IMR-90 (cell line): ENCODE measurements at regions not wholly inside any gene's neighbourhood (a gene's known extent, or its start where the extent isn't known, plus 50 kb on each side); places are given as distances from the start of the nearest gene placed in this dataset.
"Not testable (repeated sequence)": the region's sequence is repeated elsewhere in the genome, so short reads cannot be mapped to it uniquely, and the experiment has no call there.

Source experiments
- ATAC-seq: fragments of 200-7000 bp; cut with Tn5 transposase; 2 replicates; pipeline ENCODE4 v1.9.1; 2020; ENCODE audit warnings: low read depth, mild to moderate bottlenecking, moderate library complexity
- BruUV-seq: library from RNA; stranded (reverse); fragments of 400-500 nt; replicated peaks from 2 replicates; lab custom pipeline; 2021; lab: Mats Ljungman, UMichigan
- CTCF ChIA-PET: fragments of 300-600 bp; formaldehyde crosslinking; extraction: SDS; loops from one replicate; lab custom pipeline; 2021; ENCODE audit warnings: antibody characterized with exemption; lab: Yijun Ruan, JAX
- POLR2A ChIA-PET: fragments of 300-600 bp; sonication (Branson Sonifier 250); formaldehyde crosslinking; loops from one replicate; lab custom pipeline; 2022; ENCODE audit warnings: antibody characterized with exemption; ENCODE audit not compliant: unreplicated experiment; lab: Charles Lee
- DNase-seq: peaks from one replicate; pipeline ENCODE4 v3.0.0; 2013
- H2AFZ ChIP-seq: replicated peaks from 2 replicates; pipeline ENCODE3; 2013; ENCODE audit warnings: low read length, mild to moderate bottlenecking; ENCODE audit not compliant: poor library complexity
- H2AK5ac ChIP-seq: 2 replicates; pipeline ENCODE4 v1.6.1; 2013; ENCODE audit warnings: low read depth, low read length, inconsistent platforms
- H2AK9ac ChIP-seq: replicated peaks from 2 replicates; pipeline ENCODE3; 2013; ENCODE audit warnings: mild to moderate bottlenecking, low read depth, low read length, moderate library complexity; ENCODE audit not compliant: poor library complexity
- H2BK120ac ChIP-seq: 2 replicates; pipeline ENCODE4 v1.6.1; 2013; ENCODE audit warnings: low read depth, low read length, inconsistent platforms
- H2BK15ac ChIP-seq: 3 replicates; pipeline ENCODE4 v1.6.1; 2013; ENCODE audit warnings: low read depth, low read length, inconsistent platforms
- H2BK20ac ChIP-seq: 2 replicates; pipeline ENCODE4 v1.6.1; 2013; ENCODE audit warnings: low read depth, mild to moderate bottlenecking, inconsistent platforms, low read length, moderate library complexity
- H2BK5ac ChIP-seq: 2 replicates; pipeline ENCODE4 v1.6.1; 2013; ENCODE audit warnings: mild to moderate bottlenecking, low read depth, low read length, inconsistent platforms; ENCODE audit not compliant: poor library complexity, severe bottlenecking
- H3K14ac ChIP-seq: replicated peaks from 2 replicates; pipeline ENCODE4 v1.6.1; 2013; ENCODE audit warnings: low read depth, low read length, inconsistent platforms
- H3K18ac ChIP-seq: 2 replicates; pipeline ENCODE4 v1.6.1; 2013; ENCODE audit warnings: low read depth, low read length, control low read depth
- H3K23ac ChIP-seq: 2 replicates; pipeline ENCODE4 v1.6.1; 2013; ENCODE audit warnings: low read depth, low read length, inconsistent platforms
- H3K27ac ChIP-seq: 2 replicates; pipeline ENCODE4 v1.5.1; 2013; ENCODE audit warnings: mild to moderate bottlenecking, control low read depth, low read length; ENCODE audit not compliant: insufficient read depth
- H3K27me3 ChIP-seq: 2 replicates; pipeline ENCODE4 v1.6.1; 2013; ENCODE audit warnings: low read length; ENCODE audit not compliant: control insufficient read depth, insufficient read depth
- H3K36me3 ChIP-seq: 2 replicates; pipeline ENCODE4 v1.6.1; 2013; ENCODE audit warnings: low read length, mixed read lengths; ENCODE audit not compliant: control insufficient read depth, insufficient read depth
- H3K4ac ChIP-seq: 2 replicates; pipeline ENCODE4 v1.6.1; 2013; ENCODE audit warnings: low read depth, low read length, inconsistent platforms
- H3K4me1 ChIP-seq: 2 replicates; pipeline ENCODE4 v1.6.1; 2013; ENCODE audit warnings: low read length, mixed read lengths; ENCODE audit not compliant: control insufficient read depth, insufficient read depth
- H3K4me2 ChIP-seq: 2 replicates; pipeline ENCODE4 v1.6.1; 2013; ENCODE audit warnings: low read depth, mild to moderate bottlenecking, control low read depth, low read length, moderate library complexity
- H3K4me3 ChIP-seq: 2 replicates; pipeline ENCODE4 v1.5.1; 2013; ENCODE audit warnings: low read depth, mild to moderate bottlenecking, control low read depth, low read length, moderate library complexity; ENCODE audit not compliant: insufficient read depth
- H3K56ac ChIP-seq: 2 replicates; pipeline ENCODE4 v1.6.1; 2013; ENCODE audit warnings: low read length, inconsistent platforms; ENCODE audit not compliant: insufficient read depth; ENCODE audit errors: extremely low read depth
- H3K79me1 ChIP-seq, 2 experiments: 2 replicates each; pipeline ENCODE4 v1.6.1; 2013; ENCODE audit warnings: low read length in 2 of 2, inconsistent platforms in 1 of 2, low read depth in 1 of 2
- H3K9ac ChIP-seq: 2 replicates; pipeline ENCODE4 v1.6.1; 2013; ENCODE audit warnings: low read depth, low read length, control low read depth
- H3K9me1 ChIP-seq: 2 replicates; pipeline ENCODE4 v1.6.1; 2013; ENCODE audit warnings: low read length, inconsistent platforms; ENCODE audit not compliant: insufficient read depth
- H3K9me3 ChIP-seq: 2 replicates; pipeline ENCODE4 v1.6.1; 2013; ENCODE audit warnings: low read length; ENCODE audit not compliant: control insufficient read depth, insufficient read depth
- H4K20me1 ChIP-seq: 2 replicates; pipeline ENCODE4 v1.6.1; 2013; ENCODE audit warnings: low read length, inconsistent platforms; ENCODE audit not compliant: insufficient read depth
- H4K5ac ChIP-seq: 2 replicates; pipeline ENCODE4 v1.6.1; 2013; ENCODE audit warnings: mild to moderate bottlenecking, low read depth, low read length, control low read depth
- H4K8ac ChIP-seq, 2 experiments: 2 replicates each; pipeline ENCODE4 v1.6.1; 2013; ENCODE audit warnings: low read depth in 2 of 2, low read length in 2 of 2, control low read depth in 1 of 2, inconsistent platforms in 1 of 2
- H4K91ac ChIP-seq: 2 replicates; pipeline ENCODE4 v1.6.1; 2013; ENCODE audit warnings: low read depth, low read length, inconsistent platforms; ENCODE audit not compliant: insufficient read depth
- CEBPB ChIP-seq: IDR thresholded peaks from 2 replicates; pipeline ENCODE4 v1.6.1; 2012; ENCODE audit warnings: low read depth, low read length, improper control_type of control experiment
- CHD1 ChIP-seq: IDR thresholded peaks from 2 replicates; pipeline ENCODE4 v1.6.1; 2012; ENCODE audit warnings: low read depth, low read length, improper control_type of control experiment
- CTCF ChIP-seq: conservative IDR thresholded peaks from 2 replicates; pipeline ENCODE4 v1.5.1; 2012; ENCODE audit warnings: mild to moderate bottlenecking, low read depth, low read length, improper control_type of control experiment
- ELK1 ChIP-seq: fragments of 150-350 bp; IDR thresholded peaks from 2 replicates; pipeline ENCODE4 v1.6.1; 2016; ENCODE audit warnings: low read depth, mild to moderate bottlenecking, low read length, moderate library complexity, borderline replicate concordance
- POLR2A ChIP-seq: IDR thresholded peaks from 2 replicates; pipeline ENCODE4 v1.6.1; 2012; ENCODE audit warnings: mild to moderate bottlenecking, low read depth, low read length
- RAD21 ChIP-seq: IDR thresholded peaks from 2 replicates; pipeline ENCODE4 v1.6.1; 2012; ENCODE audit warnings: low read length, improper control_type of control experiment
- SMC3 ChIP-seq: fragments of 150-350 bp; IDR thresholded peaks from 2 replicates; pipeline ENCODE4 v1.6.1; 2016; ENCODE audit warnings: low read depth, mild to moderate bottlenecking, antibody characterized with exemption, low read length, moderate library complexity
- WGBS, 2 experiments: methylation state at CpG; one replicate each; pipeline versions ENCODE4 v1.1.5 to v1.1.7; 2013; ENCODE audit warnings: missing lambda C conversion rate in 2 of 2; ENCODE audit not compliant: insufficient read length in 1 of 2; ENCODE audit errors: extremely low coverage in 2 of 2; 5-methylcytosine and 5-hydroxymethylcytosine counted together
- dilution Hi-C: fragments of 300-500 bp; cut with HindIII; formaldehyde crosslinking; loops from one replicate; pipeline ENCODE4 v1.14.3; 2018; ENCODE audit warnings: low sequenced_read_pairs; ENCODE audit not compliant: unreplicated experiment
- in situ Hi-C: fragments of 300-500 bp; cut with MboI; formaldehyde crosslinking; loops from 3 replicates; pipeline ENCODE4 v1.14.3; 2019; ENCODE audit warnings: low sequenced_read_pairs, inconsistent platforms, mixed read lengths
- intact Hi-C: fragments of 100-400 bp; cut with micrococcal nuclease; formaldehyde crosslinking; loops from 2 replicates; pipeline ENCODE4 v1.10.0; 2022

GRCh38 chr2:35960596-35960995 is 395.0 kb upstream of the CRIM1 start:
- dilution Hi-C loops (no loop called here), intact Hi-C loops (no loop called here), in situ Hi-C loops (no loop called here)
- Histone ChIP-seq H3K4ac (no peak overlapping the region), H2BK120ac (no peak overlapping the region), H2AK9ac (no peak overlapping the region), H2BK20ac (no peak overlapping the region), H4K20me1 (no peaks in the 10 kb centered on the region), H3K79me1 (no peaks in the 10 kb centered on the region), H3K9ac (no peak overlapping the region), H4K91ac (no peak overlapping the region), H3K4me2 (no peak overlapping the region), H3K56ac (no peak overlapping the region), H3K9me3 (no peaks in the 10 kb centered on the region), H3K27ac (no peak overlapping the region), H3K4me1 (no peaks in the 10 kb centered on the region), H3K27me3 (no peaks in the 10 kb centered on the region), H3K36me3 (no peaks in the 10 kb centered on the region), H3K23ac (no peak overlapping the region), H3K9me1 (no peaks in the 10 kb centered on the region), H3K14ac (no peak overlapping the region), H2BK15ac (no peak overlapping the region), H2BK5ac (no peak overlapping the region), H3K4me3 (no peak overlapping the region), H3K18ac (no peak overlapping the region), H4K5ac (no peak overlapping the region), H2AK5ac (no peak overlapping the region), H4K8ac (no peak overlapping the region), H2AFZ (no peak overlapping the region)
- BruUV-seq: no TSS peak
- DNase-seq (no peak), ATAC-seq (no peak)
- TF ChIP-seq CTCF (no peak), POLR2A (no peak), CEBPB (no peak), ELK1 (no peak), SMC3 (no peak), RAD21 (no peak), CHD1 (no peak)
- CTCF ChIA-PET: no interaction called here
- POLR2A ChIA-PET: interaction anchor here (0.6 kb wide), 1 partner anchor 157 kb away, joined by 3 read pairs; no protein-coding TSS in a partner anchor
- no CpG with 5 or more reads among the region's 1 CpG for WGBS, 2 experiments

- H3K4me2 ChIP-seq, CTCF ChIA-PET, H3K56ac ChIP-seq, H3K23ac ChIP-seq, H2BK20ac ChIP-seq, H4K20me1 ChIP-seq, H2BK15ac ChIP-seq, H3K9me1 ChIP-seq, H2BK120ac ChIP-seq, POLR2A ChIA-PET, H3K27ac ChIP-seq, H4K8ac ChIP-seq, H3K9ac ChIP-seq, H3K4me1 ChIP-seq, H3K18ac ChIP-seq, in situ Hi-C loops, BruUV-seq, H3K9me3 ChIP-seq, H4K5ac ChIP-seq, H3K14ac ChIP-seq, H3K27me3 ChIP-seq, H4K91ac ChIP-seq, H3K4me3 ChIP-seq, H3K4ac ChIP-seq, H2AFZ ChIP-seq, H2AK5ac ChIP-seq, H3K36me3 ChIP-seq, dilution Hi-C loops, H2BK5ac ChIP-seq, ATAC-seq, H2AK9ac ChIP-seq, DNase-seq, intact Hi-C loops, H3K79me1 ChIP-seq: not testable (repeated sequence)
- WGBS, 2 experiments: no CpG with 5 or more reads among the region's 10 CpGs
Observed at GRCh38 chr2:35957053-35957452, 398.5 kb upstream of the CRIM1 start.
